Activated naive CD8-positive, alpha-beta T cell treated with anti-CD3 and anti-CD28 coated beads for 36 hours (primary cell): ENCODE measurements at regions not wholly inside any gene's neighbourhood (a gene's known extent, or its start where the extent isn't known, plus 50 kb on each side); places are given as distances from the start of the nearest gene placed in this dataset.

Source experiments
- DNase-seq: peaks from one replicate; pipeline ENCODE4 v3.0.0; 2021
- H3K27ac Mint-ChIP-seq: one replicate; pipeline ENCODE4 v1.8.0; 2022; ENCODE audit warnings: mild to moderate bottlenecking, moderate library complexity, mixed read lengths
- H3K27me3 Mint-ChIP-seq: one replicate; pipeline ENCODE4 v1.8.0; 2022; ENCODE audit warnings: mild to moderate bottlenecking, mixed read lengths
- H3K36me3 Mint-ChIP-seq: one replicate; pipeline ENCODE4 v1.8.0; 2021; ENCODE audit warnings: mild to moderate bottlenecking, mixed read lengths
- H3K4me1 Mint-ChIP-seq: one replicate; pipeline ENCODE4 v1.8.0; 2021; ENCODE audit warnings: mixed read lengths
- H3K4me3 Mint-ChIP-seq: one replicate; pipeline ENCODE4 v1.8.0; 2022; ENCODE audit warnings: mild to moderate bottlenecking, moderate library complexity, mixed read lengths
- H3K9me3 Mint-ChIP-seq: one replicate; pipeline ENCODE4 v1.8.0; 2022; ENCODE audit warnings: mixed read lengths

- Mint-ChIP-seq H3K4me1 (no peaks in the 10 kb centered on the region), H3K4me3 (no peak overlapping the region), H3K9me3 (no peaks in the 10 kb centered on the region), H3K36me3 (no peaks in the 10 kb centered on the region), H3K27me3 (peaks cover 7% of the 10 kb centered on the region), H3K27ac (no peak overlapping the region)
- DNase-seq: no peak
Observed at GRCh38 chr9:135258461-135258860, 171.0 kb downstream of the OLFM1 start.

DNA sequence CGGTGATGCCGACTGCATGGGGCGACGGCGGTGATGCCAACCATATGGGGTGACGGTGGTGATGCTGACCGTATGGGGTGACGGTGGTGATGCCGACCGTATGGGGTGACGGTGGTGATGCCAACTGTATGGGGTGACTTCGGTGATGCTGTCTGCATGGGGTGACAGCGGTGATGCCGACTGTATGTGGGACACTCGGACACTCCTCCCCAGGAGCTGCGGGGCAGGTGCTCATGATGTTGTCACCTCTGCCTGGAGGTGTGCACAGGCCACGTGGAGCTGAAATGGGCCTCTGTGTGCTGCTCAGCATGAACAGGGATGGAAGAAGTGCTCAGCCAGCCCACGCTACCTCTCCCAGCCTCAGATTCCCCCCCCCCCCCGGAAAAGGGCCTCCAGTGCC is 171.8 kb downstream of the OLFM1 start:
- H3K36me3 Mint-ChIP-seq: no peaks in the 10 kb centered on the region
- no peaks in the 10 kb centered on the region for H3K9me3 Mint-ChIP-seq

DNA sequence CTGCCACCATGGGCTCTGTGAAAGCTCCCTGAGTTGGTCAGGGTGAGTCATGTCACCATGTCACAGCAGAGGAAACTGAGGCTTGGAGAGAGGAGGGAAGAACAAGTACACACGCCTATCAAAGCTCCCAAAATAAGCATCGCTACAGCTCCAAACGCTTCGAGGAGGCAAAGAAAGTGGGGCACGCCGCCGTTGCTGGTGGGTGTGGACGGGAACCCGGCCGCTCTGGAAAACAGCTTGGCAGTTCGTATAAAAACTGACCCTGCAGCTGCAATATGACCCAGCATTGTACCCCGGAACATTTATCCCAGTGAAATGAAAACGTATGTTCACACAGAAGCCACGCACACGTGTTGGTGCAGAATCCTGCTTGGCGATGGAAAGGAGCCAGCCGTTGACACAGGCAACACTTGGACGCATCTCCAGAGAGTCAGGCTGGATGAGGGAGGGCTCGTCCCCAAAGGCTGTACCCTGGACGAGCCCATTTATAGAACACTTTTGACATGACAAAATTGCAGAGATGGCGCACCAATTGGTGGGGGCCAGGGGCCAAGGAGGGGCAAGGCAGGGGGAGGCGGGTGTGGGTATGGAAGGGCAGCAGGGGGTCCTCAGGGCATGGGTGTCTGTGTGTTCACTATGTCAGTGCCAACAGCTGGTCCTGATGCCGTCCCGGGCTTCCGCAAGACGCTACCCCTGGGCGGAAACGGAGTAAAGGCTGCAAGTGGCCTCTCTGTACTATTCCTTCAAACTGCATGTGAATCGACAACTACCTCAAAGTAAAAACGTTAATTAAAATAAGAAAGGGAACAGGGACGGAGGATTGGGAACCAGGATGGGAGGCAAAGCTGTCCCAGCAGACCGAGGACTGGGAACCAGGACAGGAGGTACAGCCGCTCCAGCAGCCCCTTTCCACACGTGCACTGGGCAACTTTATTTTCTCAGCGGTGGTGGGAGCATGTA is 173.0 kb downstream of the OLFM1 start:
- H3K36me3 Mint-ChIP-seq: no peaks in the 10 kb centered on the region
- H3K9me3 Mint-ChIP-seq: no peaks in the 10 kb centered on the region
- no peak for DNase-seq
- H3K27ac Mint-ChIP-seq: no peak overlapping the region
- peaks cover 7% of the 10 kb centered on the region for H3K27me3 Mint-ChIP-seq
- H3K4me3 Mint-ChIP-seq: no peak overlapping the region
- no peaks in the 10 kb centered on the region for H3K4me1 Mint-ChIP-seq

More for the DNA sequence above, 171.8 kb downstream of the OLFM1 start:
- Mint-ChIP-seq H3K27ac (no peak overlapping the region), H3K27me3 (peaks cover 7% of the 10 kb centered on the region), H3K4me3 (no peak overlapping the region), H3K4me1 (no peaks in the 10 kb centered on the region)
- no peak for DNase-seq

- no peaks in the 10 kb centered on the region for H3K36me3 Mint-ChIP-seq
- H3K27ac Mint-ChIP-seq: no peak overlapping the region
- DNase-seq: no peak
- no peaks in the 10 kb centered on the region for H3K4me1 Mint-ChIP-seq
- no peaks in the 10 kb centered on the region for H3K9me3 Mint-ChIP-seq
- peaks cover 15% of the 10 kb centered on the region for H3K27me3 Mint-ChIP-seq
- H3K4me3 Mint-ChIP-seq: no peak overlapping the region
Observed at GRCh38 chr9:135262248-135262647, 174.8 kb downstream of the OLFM1 start.

DNA sequence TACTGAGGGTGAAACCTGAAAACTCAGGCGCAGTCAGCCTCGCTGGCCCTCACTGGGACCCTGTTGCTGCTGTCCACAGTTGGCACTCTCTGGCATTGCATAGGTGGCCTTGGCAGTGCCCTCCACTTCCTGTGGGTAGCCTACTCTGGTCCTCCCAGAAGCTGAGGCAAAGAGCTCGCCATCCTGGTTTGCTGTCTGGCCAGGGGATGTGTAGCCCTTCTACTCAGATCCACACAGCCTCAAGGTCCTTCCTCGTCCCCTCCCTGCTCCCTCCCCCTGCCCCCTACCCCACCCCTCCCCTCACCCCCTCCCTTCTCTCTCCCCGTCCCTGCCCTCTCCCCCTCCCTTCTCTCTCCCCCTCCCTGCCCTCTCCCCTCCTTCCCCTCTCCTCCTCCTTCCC is 176.0 kb downstream of the OLFM1 start:
- Mint-ChIP-seq H3K4me3 (no peak overlapping the region), H3K9me3 (no peaks in the 10 kb centered on the region)

GRCh38 chr9:135265931-135266330 is 178.5 kb downstream of the OLFM1 start:
- H3K27me3 Mint-ChIP-seq: peaks cover 15% of the 10 kb centered on the region
- no peak overlapping the region for H3K4me3 Mint-ChIP-seq
- no peak for DNase-seq
- no peaks in the 10 kb centered on the region for H3K4me1 Mint-ChIP-seq
- no peaks in the 10 kb centered on the region for H3K9me3 Mint-ChIP-seq
- H3K36me3 Mint-ChIP-seq: no peaks in the 10 kb centered on the region
- H3K27ac Mint-ChIP-seq: no peak overlapping the region

More for the DNA sequence above, 176.0 kb downstream of the OLFM1 start:
- no peaks in the 10 kb centered on the region for H3K4me1 Mint-ChIP-seq
- H3K27me3 Mint-ChIP-seq: peaks cover 15% of the 10 kb centered on the region
- H3K36me3 Mint-ChIP-seq: no peaks in the 10 kb centered on the region
- no peak for DNase-seq
- H3K27ac Mint-ChIP-seq: no peak overlapping the region

- H3K4me1 Mint-ChIP-seq: no peaks in the 10 kb centered on the region
- peaks cover 20% of the 10 kb centered on the region for H3K27me3 Mint-ChIP-seq
- no peaks in the 10 kb centered on the region for H3K9me3 Mint-ChIP-seq
- DNase-seq: no peak
- no peaks in the 10 kb centered on the region for H3K36me3 Mint-ChIP-seq
- no peak overlapping the region for H3K4me3 Mint-ChIP-seq
- no peak overlapping the region for H3K27ac Mint-ChIP-seq
Observed at GRCh38 chr9:135267191-135267809, 179.8 kb downstream of the OLFM1 start.

DNA sequence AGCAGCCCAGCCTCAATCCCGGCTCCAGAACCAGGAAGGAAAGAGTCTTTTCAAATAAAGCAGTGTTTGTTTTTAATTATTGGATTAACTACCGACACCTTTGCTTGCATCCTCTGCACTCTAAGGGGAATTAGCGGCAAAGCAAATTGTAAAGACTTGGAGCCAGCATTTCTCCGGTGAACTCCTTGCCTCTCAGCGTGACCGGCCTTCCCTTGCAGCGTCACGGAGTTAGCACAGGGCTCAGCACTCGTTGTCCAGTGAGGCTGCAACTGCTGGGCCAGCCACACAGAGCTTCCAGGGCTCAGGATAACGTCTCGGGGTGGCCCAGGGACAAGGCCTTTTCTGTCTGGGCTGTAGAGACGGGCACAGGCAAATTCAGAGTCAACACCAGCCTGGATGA is 180.6 kb downstream of the OLFM1 start:
- H3K27me3 Mint-ChIP-seq: peaks cover 22% of the 10 kb centered on the region
- H3K4me3 Mint-ChIP-seq: no peak overlapping the region
- no peaks in the 10 kb centered on the region for H3K9me3 Mint-ChIP-seq
- no peaks in the 10 kb centered on the region for H3K4me1 Mint-ChIP-seq
- no peak for DNase-seq
- no peaks in the 10 kb centered on the region for H3K36me3 Mint-ChIP-seq
- H3K27ac Mint-ChIP-seq: no peak overlapping the region

- Mint-ChIP-seq H3K9me3 (no peaks in the 10 kb centered on the region), H3K4me1 (no peaks in the 10 kb centered on the region), H3K27me3 (peaks cover 22% of the 10 kb centered on the region), H3K27ac (no peak overlapping the region), H3K36me3 (no peaks in the 10 kb centered on the region), H3K4me3 (no peak overlapping the region)
- DNase-seq: no peak
Observed at GRCh38 chr9:135268981-135269380, 181.5 kb downstream of the OLFM1 start.

- no peak overlapping the region for H3K27ac Mint-ChIP-seq
- DNase-seq: no peak
- no peaks in the 10 kb centered on the region for H3K9me3 Mint-ChIP-seq
- peaks cover 25% of the 10 kb centered on the region for H3K27me3 Mint-ChIP-seq
- H3K4me3 Mint-ChIP-seq: no peak overlapping the region
- no peaks in the 10 kb centered on the region for H3K4me1 Mint-ChIP-seq
- H3K36me3 Mint-ChIP-seq: no peaks in the 10 kb centered on the region
Observed at GRCh38 chr9:135269912-135270830, 182.7 kb downstream of the OLFM1 start.

DNA sequence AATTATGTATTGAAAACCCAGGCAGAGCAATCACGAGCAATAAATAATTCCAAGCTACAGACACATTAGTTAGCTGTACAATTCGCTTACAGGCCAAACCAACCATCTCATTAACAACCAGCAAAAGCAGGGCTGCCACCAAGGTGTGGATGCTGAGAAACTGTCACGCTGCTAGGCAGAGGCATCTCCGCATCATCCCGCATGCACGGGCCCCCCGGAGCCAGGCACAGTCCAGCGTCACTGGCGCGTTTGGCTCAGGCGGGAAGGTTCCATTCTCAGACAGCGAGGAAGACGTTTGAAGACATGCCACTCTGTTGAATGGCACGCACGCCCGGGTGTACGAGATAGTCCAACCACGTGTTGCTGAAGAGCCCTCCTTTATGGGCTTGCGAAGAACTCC is 184.0 kb downstream of the OLFM1 start:
- no peak for DNase-seq
- H3K27me3 Mint-ChIP-seq: peaks cover 20% of the 10 kb centered on the region
- no peak overlapping the region for H3K4me3 Mint-ChIP-seq
- H3K9me3 Mint-ChIP-seq: no peaks in the 10 kb centered on the region
- no peak overlapping the region for H3K27ac Mint-ChIP-seq
- H3K36me3 Mint-ChIP-seq: no peaks in the 10 kb centered on the region
- no peaks in the 10 kb centered on the region for H3K4me1 Mint-ChIP-seq

- H3K9me3 Mint-ChIP-seq: no peaks in the 10 kb centered on the region
- no peak for DNase-seq
- no peaks in the 10 kb centered on the region for H3K36me3 Mint-ChIP-seq
Observed at GRCh38 chr9:135272608-135273007, 185.1 kb downstream of the OLFM1 start.

GRCh38 chr9:135273008-135273407 is 185.5 kb downstream of the OLFM1 start:
- Mint-ChIP-seq H3K4me3 (no peak overlapping the region), H3K4me1 (no peaks in the 10 kb centered on the region), H3K27ac (no peak overlapping the region), H3K9me3 (no peaks in the 10 kb centered on the region), H3K27me3 (peaks cover 15% of the 10 kb centered on the region), H3K36me3 (no peaks in the 10 kb centered on the region)
- DNase-seq: no peak

More at GRCh38 chr9:135272608-135273007, 185.1 kb downstream of the OLFM1 start:
- Mint-ChIP-seq H3K27me3 (peaks cover 15% of the 10 kb centered on the region), H3K4me3 (no peak overlapping the region), H3K27ac (no peak overlapping the region), H3K4me1 (no peaks in the 10 kb centered on the region)

- no peak overlapping the region for H3K27ac Mint-ChIP-seq
- no peaks in the 10 kb centered on the region for H3K36me3 Mint-ChIP-seq
- H3K4me1 Mint-ChIP-seq: no peaks in the 10 kb centered on the region
- H3K4me3 Mint-ChIP-seq: no peak overlapping the region
- DNase-seq: no peak
- peaks cover 15% of the 10 kb centered on the region for H3K27me3 Mint-ChIP-seq
- H3K9me3 Mint-ChIP-seq: no peaks in the 10 kb centered on the region
Observed at GRCh38 chr9:135275163-135275562, 187.7 kb downstream of the OLFM1 start.
